Peyer's patch (tissue), 4 donors: ENCODE measurements at regions not wholly inside any gene's neighbourhood (a gene's known extent, or its start where the extent isn't known, plus 50 kb on each side); places are given as distances from the start of the nearest gene placed in this dataset.

ENCODE experiments used
- CTCF ChIP-seq, 6 experiments: fragments of 450-650 bp in 4 of 6; fragments of 200-600 bp in 2 of 6; sonication (generic) in 1 of 6; IDR thresholded peaks; one replicate each; pipeline ENCODE4 v1.5.1; 2017 to 2019; ENCODE audit warnings: antibody characterized with exemption in 6 of 6, mild to moderate bottlenecking in 3 of 6, moderate library complexity in 1 of 6
- POLR2A ChIP-seq, 2 donors: fragments of 450-650 bp; IDR thresholded peaks; one replicate each; pipeline ENCODE4 v1.5.1; 2017; ENCODE audit warnings: antibody characterized with exemption in 2 of 2, mild to moderate bottlenecking in 2 of 2, moderate library complexity in 2 of 2

GRCh38 chr14:71783786-71784185 lies 148.4 kb upstream of the RGS6 start:
- no peak for TF ChIP-seq CTCF (IDR thresholded peaks at IDR 0.05)
- no peak for TF ChIP-seq POLR2A (IDR thresholded peaks at IDR 0.05)
